KMS-11 (cell line): ENCODE measurements at regions not wholly inside any gene's neighbourhood (a gene's known extent, or its start where the extent isn't known, plus 50 kb on each side); places are given as distances from the start of the nearest gene placed in this dataset.

ENCODE experiments used
- H2AFZ ChIP-seq: fragments of 200-600 bp; sonication (generic); 2 replicates; pipeline ENCODE4 v1.6.1; 2016; ENCODE audit warnings: antibody characterized with exemption, mixed run types, low read depth
- H3K27ac ChIP-seq: fragments of 200-600 bp; sonication (generic); 2 replicates; pipeline ENCODE4 v1.6.1; 2016; ENCODE audit warnings: mild to moderate bottlenecking, mixed run types
- H3K27me3 ChIP-seq: fragments of 200-600 bp; sonication (generic); 2 replicates; pipeline ENCODE4 v1.6.1; 2017; ENCODE audit warnings: mild to moderate bottlenecking, low read depth, mixed run types, moderate library complexity; ENCODE audit not compliant: insufficient read depth
- H3K36me3 ChIP-seq: fragments of 200-600 bp; sonication (generic); 2 replicates; pipeline ENCODE4 v1.6.1; 2017; ENCODE audit warnings: mild to moderate bottlenecking, mixed run types; ENCODE audit not compliant: insufficient read depth
- H3K4me1 ChIP-seq: fragments of 200-600 bp; sonication (generic); 2 replicates; pipeline ENCODE4 v1.6.1; 2016; ENCODE audit warnings: mild to moderate bottlenecking, low read depth, mixed run types; ENCODE audit not compliant: poor library complexity, severe bottlenecking
- H3K4me2 ChIP-seq: fragments of 200-600 bp; sonication (generic); 2 replicates; pipeline ENCODE4 v1.7.0; 2016; ENCODE audit warnings: mild to moderate bottlenecking, mixed run types
- H3K4me3 ChIP-seq: fragments of 200-600 bp; sonication (generic); IDR thresholded peaks from 2 replicates; pipeline ENCODE4 v1.6.1; 2017; ENCODE audit warnings: low read depth, low read length, mixed read lengths; ENCODE audit not compliant: insufficient read depth
- H3K79me2 ChIP-seq: fragments of 200-600 bp; sonication (generic); 2 replicates; pipeline ENCODE4 v1.6.1; 2016; ENCODE audit warnings: low read depth, mixed run types; ENCODE audit not compliant: insufficient read depth
- H3K9ac ChIP-seq: fragments of 200-600 bp; sonication (generic); 2 replicates; pipeline ENCODE4 v1.6.1; 2016; ENCODE audit warnings: mild to moderate bottlenecking, mixed run types
- H4K20me1 ChIP-seq: fragments of 200-600 bp; sonication (generic); 2 replicates; pipeline ENCODE4 v1.6.1; 2016; ENCODE audit warnings: mild to moderate bottlenecking, mixed run types; ENCODE audit not compliant: insufficient read depth
- CTCF ChIP-seq: fragments of 200-600 bp; sonication (generic); conservative IDR thresholded peaks from 2 replicates; pipeline ENCODE4 v1.6.1; 2017; ENCODE audit warnings: low read depth, mild to moderate bottlenecking, antibody characterized with exemption, low read length, moderate library complexity, mixed read lengths

GRCh38 chr15:91793771-91794170, 59.7 kb upstream of the SLCO3A1 start:
- Histone ChIP-seq H4K20me1 (no peaks in the 10 kb centered on the region), H3K4me2 (no peak overlapping the region), H3K4me1 (no peaks in the 10 kb centered on the region), H2AFZ (no peak overlapping the region), H3K27ac (no peak overlapping the region), H3K27me3 (no peaks in the 10 kb centered on the region), H3K79me2 (no peaks in the 10 kb centered on the region), H3K4me3 (no peak overlapping the region), H3K36me3 (no peaks in the 10 kb centered on the region), H3K9ac (no peak overlapping the region)
- TF ChIP-seq CTCF: no peak

- no peak overlapping the region for H3K9ac ChIP-seq
- H4K20me1 ChIP-seq: no peaks in the 10 kb centered on the region
- H3K4me2 ChIP-seq: no peak overlapping the region
- no peak for TF ChIP-seq CTCF
- no peaks in the 10 kb centered on the region for H3K79me2 ChIP-seq
- H3K4me3 ChIP-seq: no peak overlapping the region
- no peak overlapping the region for H2AFZ ChIP-seq
- no peaks in the 10 kb centered on the region for H3K27me3 ChIP-seq
- H3K36me3 ChIP-seq: no peaks in the 10 kb centered on the region
- no peaks in the 10 kb centered on the region for H3K4me1 ChIP-seq
- no peak overlapping the region for H3K27ac ChIP-seq
Measured at GRCh38 chr15:91795235-91795634, 58.3 kb upstream of the SLCO3A1 start.

- no peaks in the 10 kb centered on the region for H3K36me3 ChIP-seq
- H3K4me3 ChIP-seq: no peak overlapping the region
- no peak overlapping the region for H3K9ac ChIP-seq
- no peak overlapping the region for H3K4me2 ChIP-seq
- no peak overlapping the region for H3K27ac ChIP-seq
- no peaks in the 10 kb centered on the region for H4K20me1 ChIP-seq
- no peaks in the 10 kb centered on the region for H3K79me2 ChIP-seq
- no peak overlapping the region for H2AFZ ChIP-seq
- H3K4me1 ChIP-seq: no peaks in the 10 kb centered on the region
- H3K27me3 ChIP-seq: no peaks in the 10 kb centered on the region
- no peak for TF ChIP-seq CTCF
Measured at GRCh38 chr15:91801836-91802534, 51.5 kb upstream of the SLCO3A1 start.

DNA sequence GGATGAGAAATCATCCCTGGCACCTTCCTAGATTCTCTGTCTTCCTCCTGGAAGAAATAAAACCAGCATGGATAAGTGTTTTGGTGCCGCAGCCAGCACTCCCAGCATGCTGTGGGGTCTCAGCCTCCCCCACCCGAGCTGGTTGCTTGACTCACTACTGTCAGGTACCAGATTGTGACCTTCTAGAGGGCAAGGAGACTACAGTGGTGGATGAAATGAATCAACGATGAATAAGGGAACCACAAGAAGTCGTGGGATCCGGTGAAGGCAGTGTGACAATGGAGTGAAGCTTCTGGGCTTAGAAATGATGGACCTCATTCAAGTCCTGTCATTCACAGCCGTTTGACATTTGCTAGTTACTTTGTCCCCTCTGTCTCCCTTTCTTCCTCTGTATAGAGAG, 50.2 kb upstream of the SLCO3A1 start:
- Histone ChIP-seq H2AFZ (no peak overlapping the region), H3K4me2 (no peak overlapping the region), H3K79me2 (no peaks in the 10 kb centered on the region), H4K20me1 (no peaks in the 10 kb centered on the region), H3K27me3 (no peaks in the 10 kb centered on the region), H3K4me3 (no peak overlapping the region), H3K36me3 (no peaks in the 10 kb centered on the region), H3K9ac (no peak overlapping the region), H3K4me1 (no peaks in the 10 kb centered on the region), H3K27ac (no peak overlapping the region)
- TF ChIP-seq CTCF: no peak
